ENCODE measurements at regions not wholly inside any gene's neighbourhood (a gene's known extent, or its start where the extent isn't known, plus 50 kb on each side); places are given as distances from the start of the nearest gene placed in this dataset.

- H3K4me3 ChIP-seq (ENCODE audit: low read depth, low read length): no peak overlapping the region
- DNase-seq (ENCODE audit: low read depth): no peak
- TF ChIP-seq CTCF (conservative IDR thresholded peaks at IDR 0.05; ENCODE audit: low read depth, low read length): no peak
Observed at GRCh38 chr18:70455731-70456130, 166.9 kb downstream of the SOCS6 start.

- H3K4me3 ChIP-seq (ENCODE audit: low read depth, low read length): no peak overlapping the region
- TF ChIP-seq CTCF (conservative IDR thresholded peaks at IDR 0.05; ENCODE audit: low read depth, low read length): peak; percentile 86
- peak; percentile 91 for DNase-seq (ENCODE audit: low read depth)
Observed at GRCh38 chr18:70454704-70455322, 166.0 kb downstream of the SOCS6 start.

DNA sequence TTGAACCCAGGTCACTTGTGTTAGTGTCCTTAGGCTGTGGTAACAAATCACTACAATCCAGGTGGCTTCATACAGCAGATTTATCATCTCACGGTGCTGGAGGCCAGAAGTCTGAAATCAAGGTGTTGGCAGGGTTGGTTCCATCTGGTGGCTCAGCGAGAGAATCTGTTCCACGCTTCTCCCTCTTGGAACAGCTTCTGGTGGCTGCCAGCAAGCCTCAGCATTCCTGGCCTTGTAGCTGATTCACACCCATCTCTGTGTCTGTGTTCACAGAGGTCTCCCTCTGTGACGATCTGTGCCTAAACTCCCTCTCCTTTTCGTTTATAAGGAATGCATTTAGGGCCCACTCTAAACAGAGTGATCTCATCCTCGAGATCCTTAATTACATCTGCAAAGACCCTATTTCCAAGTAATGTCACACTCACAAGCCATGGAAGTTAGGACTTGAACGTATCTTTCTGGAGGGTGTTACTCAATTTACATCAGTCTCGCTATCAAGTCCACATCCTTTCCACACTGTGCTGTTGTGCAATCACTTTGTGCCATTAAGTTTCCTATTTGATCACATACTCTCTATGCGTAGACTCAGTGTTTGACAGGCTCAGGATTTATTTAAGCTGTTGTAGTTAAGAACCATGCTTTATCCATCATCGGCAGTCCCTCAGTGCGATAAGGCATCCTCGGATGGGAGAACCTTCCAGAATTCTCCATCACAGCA is 164.4 kb downstream of the SOCS6 start:
- TF ChIP-seq CTCF (conservative IDR thresholded peaks at IDR 0.05; ENCODE audit: low read depth, low read length): no peak
- peak; percentile 33 for DNase-seq (ENCODE audit: low read depth)
- no peak overlapping the region for H3K4me3 ChIP-seq (ENCODE audit: low read depth, low read length)

GRCh38 chr18:70452501-70452900 is 163.7 kb downstream of the SOCS6 start:
- no peak for TF ChIP-seq CTCF (conservative IDR thresholded peaks at IDR 0.05; ENCODE audit: low read depth, low read length)
- no peak for DNase-seq (ENCODE audit: low read depth)
- H3K4me3 ChIP-seq (ENCODE audit: low read depth, low read length): no peak overlapping the region

DNA sequence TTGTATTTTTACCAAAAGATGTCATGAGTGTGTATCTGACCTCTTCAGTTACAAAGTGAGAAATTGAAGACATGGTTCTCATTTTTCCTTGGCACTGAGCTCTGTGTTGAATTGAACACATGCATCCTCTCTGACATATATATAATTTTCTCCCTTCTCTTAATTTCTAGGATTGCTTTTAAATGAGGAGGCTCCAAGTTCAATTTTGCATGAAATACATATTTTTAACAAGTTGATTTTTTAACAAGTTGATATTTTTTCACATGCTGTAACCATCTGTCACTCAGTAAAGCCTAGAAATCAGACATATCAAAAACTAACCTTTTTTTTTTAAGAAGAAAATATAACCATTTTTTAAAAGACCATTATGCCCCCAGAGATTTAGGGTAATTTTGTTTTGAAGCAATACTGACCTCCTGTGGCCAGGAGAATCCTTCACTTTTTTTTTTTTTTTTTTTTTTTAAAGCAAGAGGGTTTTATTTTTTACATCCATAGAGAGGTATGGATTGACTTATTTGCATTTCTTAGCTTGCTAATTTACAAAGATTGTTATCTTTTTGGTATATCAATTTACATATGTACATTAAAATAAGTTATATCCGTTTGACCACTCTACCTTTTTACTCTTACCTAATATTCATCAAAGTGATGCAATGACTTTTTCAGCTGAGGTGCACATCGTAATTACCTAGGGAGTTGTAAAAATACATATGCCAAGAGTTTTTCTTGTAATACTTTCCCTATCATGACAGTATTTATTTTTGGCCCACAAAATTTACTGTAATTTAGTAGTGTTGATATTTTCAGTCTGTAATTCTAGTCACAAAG is 161.8 kb downstream of the SOCS6 start:
- peak; percentile 43 for DNase-seq (ENCODE audit: low read depth)
- TF ChIP-seq CTCF (conservative IDR thresholded peaks at IDR 0.05; ENCODE audit: low read depth, low read length): peak; percentile 51
- no peak overlapping the region for H3K4me3 ChIP-seq (ENCODE audit: low read depth, low read length)

GRCh38 chr18:70448588-70448987 is 159.7 kb downstream of the SOCS6 start:
- no peak overlapping the region for H3K4me3 ChIP-seq (ENCODE audit: low read depth, low read length)
- DNase-seq (ENCODE audit: low read depth): no peak
- TF ChIP-seq CTCF (conservative IDR thresholded peaks at IDR 0.05; ENCODE audit: low read depth, low read length): no peak

Data from choroid plexus epithelial cell (primary cell).